GM20000 (cell line): ENCODE measurements at regions not wholly inside any gene's neighbourhood (a gene's known extent, or its start where the extent isn't known, plus 50 kb on each side); places are given as distances from the start of the nearest gene placed in this dataset.

ENCODE experiments used
- DNase-seq: peaks from one replicate; pipeline ENCODE4 v3.0.0; 2012; ENCODE audit warnings: low spot score
- TF ChIP-seq, protein P1 (sequence below): IDR thresholded peaks from 2 replicates; pipeline ENCODE4 v1.5.1; 2012; ENCODE audit warnings: mild to moderate bottlenecking, control low read depth; ENCODE audit errors: extremely low read depth, missing control alignments

DNA sequence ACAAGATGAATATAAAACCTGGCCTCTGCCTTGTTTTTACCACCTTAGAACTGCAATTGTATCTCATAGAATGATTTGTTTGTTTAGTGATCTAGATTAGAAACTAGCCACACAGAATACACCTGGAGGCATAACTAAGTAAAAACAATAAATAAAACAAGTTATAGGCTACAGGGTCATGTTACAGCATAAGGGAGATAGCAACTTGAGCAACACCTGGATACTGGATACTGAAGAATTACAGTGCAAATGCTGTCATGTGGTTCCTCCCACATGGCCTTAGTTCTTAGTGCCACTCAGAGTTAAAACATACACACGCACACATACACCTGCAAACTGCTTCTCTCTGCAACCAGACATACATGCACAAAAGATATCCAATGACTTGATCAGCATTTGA, 563.4 kb upstream of the DPPA4 start:
- DNase-seq, result no peak
- TF ChIP-seq, protein P1, sequence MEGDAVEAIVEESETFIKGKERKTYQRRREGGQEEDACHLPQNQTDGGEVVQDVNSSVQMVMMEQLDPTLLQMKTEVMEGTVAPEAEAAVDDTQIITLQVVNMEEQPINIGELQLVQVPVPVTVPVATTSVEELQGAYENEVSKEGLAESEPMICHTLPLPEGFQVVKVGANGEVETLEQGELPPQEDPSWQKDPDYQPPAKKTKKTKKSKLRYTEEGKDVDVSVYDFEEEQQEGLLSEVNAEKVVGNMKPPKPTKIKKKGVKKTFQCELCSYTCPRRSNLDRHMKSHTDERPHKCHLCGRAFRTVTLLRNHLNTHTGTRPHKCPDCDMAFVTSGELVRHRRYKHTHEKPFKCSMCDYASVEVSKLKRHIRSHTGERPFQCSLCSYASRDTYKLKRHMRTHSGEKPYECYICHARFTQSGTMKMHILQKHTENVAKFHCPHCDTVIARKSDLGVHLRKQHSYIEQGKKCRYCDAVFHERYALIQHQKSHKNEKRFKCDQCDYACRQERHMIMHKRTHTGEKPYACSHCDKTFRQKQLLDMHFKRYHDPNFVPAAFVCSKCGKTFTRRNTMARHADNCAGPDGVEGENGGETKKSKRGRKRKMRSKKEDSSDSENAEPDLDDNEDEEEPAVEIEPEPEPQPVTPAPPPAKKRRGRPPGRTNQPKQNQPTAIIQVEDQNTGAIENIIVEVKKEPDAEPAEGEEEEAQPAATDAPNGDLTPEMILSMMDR, result no peak

DNA sequence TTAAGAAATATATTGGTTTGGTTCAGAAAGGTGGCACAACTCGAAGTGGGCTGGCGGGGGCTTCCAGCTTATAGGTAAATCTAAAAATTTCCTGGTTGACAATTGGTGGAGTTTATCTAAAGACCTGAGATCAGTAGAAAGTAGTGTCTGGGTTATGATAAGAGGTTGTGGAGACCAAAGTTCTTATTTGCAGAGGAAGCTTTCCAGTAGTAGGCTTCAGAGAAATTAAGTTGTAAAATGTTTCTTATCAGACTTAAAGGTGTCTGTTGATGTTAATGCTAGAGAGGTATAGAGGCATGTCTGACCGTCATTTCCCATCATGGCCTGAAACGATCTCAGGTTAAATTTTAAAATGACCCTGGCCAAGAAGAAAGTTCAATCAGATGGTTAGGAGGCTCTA, 565.2 kb upstream of the DPPA4 start:
- TF ChIP-seq, protein P1, result no peak

DNA sequence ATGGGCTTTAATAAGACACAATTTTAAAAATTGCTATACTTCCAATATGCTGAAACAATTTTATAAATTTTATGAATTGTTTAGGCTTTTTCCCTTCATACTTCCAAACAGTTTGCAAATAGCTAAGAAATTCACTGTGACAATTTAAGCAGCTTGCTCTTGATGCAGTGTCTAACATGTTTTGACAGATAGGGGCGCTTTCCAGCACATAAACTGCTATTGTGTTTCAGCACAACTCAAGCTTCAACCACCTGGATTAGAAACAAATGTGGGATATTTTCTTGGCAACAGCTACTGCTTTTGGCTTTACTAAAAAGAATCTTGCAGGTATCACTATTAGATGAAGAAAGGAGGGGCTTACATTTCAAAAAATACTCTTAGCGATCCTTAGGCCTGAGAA, 565.8 kb upstream of the DPPA4 start:
- DNase-seq, result no peak
- TF ChIP-seq, protein P1, result no peak

More for the DNA sequence above, 565.2 kb upstream of the DPPA4 start:
- DNase-seq, result no peak

DNA sequence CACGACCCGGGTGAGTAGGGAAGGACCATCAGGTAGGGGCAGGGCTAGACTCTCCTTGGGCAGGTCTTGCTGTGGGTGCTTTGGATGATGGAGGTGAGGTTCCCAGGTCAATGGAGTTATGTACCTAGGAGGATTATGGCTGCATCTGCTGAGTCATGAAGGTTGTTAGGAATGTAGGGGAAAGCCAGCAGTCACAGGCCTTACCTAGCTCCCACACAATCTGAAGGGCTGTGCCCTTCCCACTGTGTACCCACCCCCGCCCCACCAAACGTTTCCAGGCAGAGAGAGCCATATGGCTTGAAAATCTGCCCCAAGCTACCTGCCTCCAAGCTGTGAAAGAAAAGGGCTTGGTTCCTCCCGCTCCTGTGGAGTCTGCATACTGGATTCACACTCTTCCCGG, 573.4 kb upstream of the DPPA4 start:
- DNase-seq, result no peak
- TF ChIP-seq, protein P1, result no peak

DNA sequence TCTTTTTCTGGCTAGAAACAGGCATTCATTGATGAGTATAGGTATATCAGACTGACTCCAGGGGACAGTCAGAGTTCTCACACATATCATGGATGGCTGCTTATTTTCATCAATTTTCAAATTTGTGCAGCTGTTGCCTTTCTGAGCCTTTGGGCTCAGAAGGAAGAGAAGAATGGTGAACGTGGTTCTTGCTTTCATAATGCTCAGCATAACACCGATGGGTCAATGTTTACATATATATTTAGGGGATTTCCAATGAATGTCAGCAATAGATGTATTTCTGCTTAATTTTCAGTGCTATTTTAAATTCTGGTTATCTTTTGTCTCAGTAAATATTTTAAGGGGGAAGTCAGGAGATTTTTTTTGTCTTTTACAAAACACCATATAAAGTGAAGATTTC, 581.4 kb upstream of the DPPA4 start:
- TF ChIP-seq, protein P1, result no peak
- no peak for DNase-seq

DNA sequence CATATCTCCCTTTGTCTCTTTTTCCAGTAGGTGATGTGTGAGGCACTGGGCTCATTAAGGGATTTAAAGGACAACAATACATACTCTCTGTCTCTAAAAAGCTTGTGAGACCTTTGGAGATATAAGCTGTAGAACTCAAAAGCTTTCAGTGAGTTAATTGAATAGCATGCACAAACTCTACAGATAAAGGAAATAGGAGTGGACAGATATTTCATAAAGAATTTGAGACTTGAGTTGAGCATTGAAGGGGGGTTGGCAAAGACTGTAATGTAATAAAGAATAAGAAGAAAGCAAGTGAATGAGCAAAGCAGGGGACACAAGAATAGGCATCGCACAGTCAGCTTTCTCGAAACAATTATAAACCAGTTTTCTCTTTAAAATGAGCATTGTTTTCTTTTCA, 583.4 kb upstream of the DPPA4 start:
- TF ChIP-seq, protein P1, result no peak
- DNase-seq, result no peak

DNA sequence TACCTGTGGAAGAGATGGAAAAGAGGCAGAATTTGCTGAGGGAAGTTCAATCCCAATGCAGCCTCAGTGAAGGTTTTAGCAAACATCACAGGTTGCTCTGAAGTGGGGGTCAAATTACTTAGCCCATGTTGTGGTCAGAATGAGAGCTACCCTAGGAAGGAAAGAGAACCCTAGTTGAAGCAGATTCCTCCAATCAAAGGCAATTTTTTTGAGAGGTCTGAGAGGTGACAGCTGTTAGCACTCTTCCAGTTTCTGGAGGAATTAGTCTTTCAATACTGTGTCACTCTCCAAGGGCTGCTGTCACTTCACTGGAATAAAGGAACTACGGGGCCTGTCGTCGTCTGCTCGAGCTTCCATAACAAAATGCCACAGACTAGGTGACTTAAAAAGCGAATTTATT, 584.2 kb upstream of the DPPA4 start:
- TF ChIP-seq, protein P1, result no peak
- DNase-seq, result no peak

DNA sequence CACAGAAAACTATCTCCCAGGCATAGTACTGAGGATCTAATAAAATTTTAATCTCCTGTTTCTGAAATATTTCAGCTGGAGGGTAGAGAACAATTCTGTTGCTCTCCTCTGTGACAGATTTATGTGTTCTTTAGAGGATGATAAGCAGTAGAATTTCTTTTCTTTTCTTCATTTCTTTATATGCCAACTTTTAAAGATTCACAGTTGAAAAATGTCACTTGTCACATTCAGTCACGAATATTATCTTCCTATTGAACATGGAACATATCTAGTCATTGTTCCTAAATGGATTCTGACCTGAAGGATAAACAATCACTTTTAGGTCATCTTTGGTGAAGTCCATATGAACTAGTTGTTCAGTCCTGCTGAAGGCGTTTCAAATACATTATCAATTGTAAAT, 585.5 kb upstream of the DPPA4 start:
- TF ChIP-seq, protein P1, result no peak
- DNase-seq, result no peak
